ENCODE measurements at regions not wholly inside any gene's neighbourhood (a gene's known extent, or its start where the extent isn't known, plus 50 kb on each side); places are given as distances from the start of the nearest gene placed in this dataset.
"Not testable (repeated sequence)": the region's sequence is repeated elsewhere in the genome, so short reads cannot be mapped to it uniquely, and the experiment has no call there.

DNA sequence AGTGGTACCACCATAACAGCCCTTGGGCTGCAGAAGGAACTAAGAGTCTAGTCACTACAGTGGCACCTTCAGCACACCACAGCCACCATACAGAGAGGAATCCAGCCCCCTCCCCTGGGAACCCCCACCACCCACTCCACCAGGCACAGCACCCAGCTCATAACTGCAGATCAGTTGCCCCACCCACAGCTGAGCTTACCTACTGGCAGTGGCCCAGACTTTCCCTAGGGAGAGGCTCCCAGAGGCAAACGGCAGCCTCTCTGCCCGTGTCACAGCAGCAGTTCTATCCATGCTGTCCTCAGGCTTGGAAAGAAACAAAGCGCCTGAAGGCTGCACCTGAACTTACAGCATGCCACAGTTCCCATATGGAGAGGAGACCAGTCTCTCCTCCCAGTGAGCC is 372.3 kb downstream of the OR4F29 start:
- not testable (repeated sequence) for TF ChIP-seq SCRT2 (tag by site-specific recombination; IDR thresholded peaks at IDR 0.05); GLI2 (tag by site-specific recombination; IDR thresholded peaks at IDR 0.05; ENCODE audit: borderline replicate concordance, low read depth); KLF8 (tag by site-specific recombination; IDR thresholded peaks at IDR 0.05); ZNF561 (tag by site-specific recombination; IDR thresholded peaks at IDR 0.05; ENCODE audit: borderline replicate concordance); ZNF350 (tag by site-specific recombination; IDR thresholded peaks at IDR 0.05)
- TF ChIP-seq, protein P1, sequence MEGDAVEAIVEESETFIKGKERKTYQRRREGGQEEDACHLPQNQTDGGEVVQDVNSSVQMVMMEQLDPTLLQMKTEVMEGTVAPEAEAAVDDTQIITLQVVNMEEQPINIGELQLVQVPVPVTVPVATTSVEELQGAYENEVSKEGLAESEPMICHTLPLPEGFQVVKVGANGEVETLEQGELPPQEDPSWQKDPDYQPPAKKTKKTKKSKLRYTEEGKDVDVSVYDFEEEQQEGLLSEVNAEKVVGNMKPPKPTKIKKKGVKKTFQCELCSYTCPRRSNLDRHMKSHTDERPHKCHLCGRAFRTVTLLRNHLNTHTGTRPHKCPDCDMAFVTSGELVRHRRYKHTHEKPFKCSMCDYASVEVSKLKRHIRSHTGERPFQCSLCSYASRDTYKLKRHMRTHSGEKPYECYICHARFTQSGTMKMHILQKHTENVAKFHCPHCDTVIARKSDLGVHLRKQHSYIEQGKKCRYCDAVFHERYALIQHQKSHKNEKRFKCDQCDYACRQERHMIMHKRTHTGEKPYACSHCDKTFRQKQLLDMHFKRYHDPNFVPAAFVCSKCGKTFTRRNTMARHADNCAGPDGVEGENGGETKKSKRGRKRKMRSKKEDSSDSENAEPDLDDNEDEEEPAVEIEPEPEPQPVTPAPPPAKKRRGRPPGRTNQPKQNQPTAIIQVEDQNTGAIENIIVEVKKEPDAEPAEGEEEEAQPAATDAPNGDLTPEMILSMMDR (tag by site-specific recombination; IDR thresholded peaks at IDR 0.05) = not testable (repeated sequence)

Data from HEK293 (cell line).